ENCODE measurements at regions not wholly inside any gene's neighbourhood (a gene's known extent, or its start where the extent isn't known, plus 50 kb on each side); places are given as distances from the start of the nearest gene placed in this dataset.

DNA sequence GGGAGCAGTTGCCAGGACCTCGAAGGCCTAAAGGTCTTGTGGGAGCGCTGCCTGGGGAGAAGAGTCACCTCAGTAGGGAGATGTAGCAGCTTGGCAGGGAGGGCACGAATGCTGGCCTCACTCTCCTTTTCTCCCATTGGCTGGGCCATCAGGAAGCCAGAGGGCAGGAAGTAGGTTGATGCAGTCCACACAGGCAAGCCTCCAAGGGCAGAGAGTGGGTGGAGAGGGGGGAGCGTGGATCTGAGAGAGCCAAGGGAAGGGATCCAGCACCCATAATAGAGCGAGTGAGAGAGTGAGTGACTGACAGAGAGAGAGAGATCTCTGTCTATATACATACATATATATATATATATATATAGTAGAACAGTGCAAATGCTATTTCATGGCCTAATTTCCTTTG is 215.3 kb upstream of the LRFN2 start:
- TF ChIP-seq, protein P1, sequence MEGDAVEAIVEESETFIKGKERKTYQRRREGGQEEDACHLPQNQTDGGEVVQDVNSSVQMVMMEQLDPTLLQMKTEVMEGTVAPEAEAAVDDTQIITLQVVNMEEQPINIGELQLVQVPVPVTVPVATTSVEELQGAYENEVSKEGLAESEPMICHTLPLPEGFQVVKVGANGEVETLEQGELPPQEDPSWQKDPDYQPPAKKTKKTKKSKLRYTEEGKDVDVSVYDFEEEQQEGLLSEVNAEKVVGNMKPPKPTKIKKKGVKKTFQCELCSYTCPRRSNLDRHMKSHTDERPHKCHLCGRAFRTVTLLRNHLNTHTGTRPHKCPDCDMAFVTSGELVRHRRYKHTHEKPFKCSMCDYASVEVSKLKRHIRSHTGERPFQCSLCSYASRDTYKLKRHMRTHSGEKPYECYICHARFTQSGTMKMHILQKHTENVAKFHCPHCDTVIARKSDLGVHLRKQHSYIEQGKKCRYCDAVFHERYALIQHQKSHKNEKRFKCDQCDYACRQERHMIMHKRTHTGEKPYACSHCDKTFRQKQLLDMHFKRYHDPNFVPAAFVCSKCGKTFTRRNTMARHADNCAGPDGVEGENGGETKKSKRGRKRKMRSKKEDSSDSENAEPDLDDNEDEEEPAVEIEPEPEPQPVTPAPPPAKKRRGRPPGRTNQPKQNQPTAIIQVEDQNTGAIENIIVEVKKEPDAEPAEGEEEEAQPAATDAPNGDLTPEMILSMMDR (IDR thresholded peaks at IDR 0.05): no peak
- TF ChIP-seq POLR2A (IDR thresholded peaks at IDR 0.05) (no peak), POLR2AphosphoS5 (IDR thresholded peaks at IDR 0.05) (no peak)
- H3K36me3 ChIP-seq: no peaks in the 10 kb centered on the region
- no peak overlapping the region for H3K4me3 ChIP-seq
- DNase-seq (ENCODE audit: low spot score in 2 of 2): no peak
- no peak overlapping the region for H3K27ac ChIP-seq
- H3K4me1 ChIP-seq: no peaks in the 10 kb centered on the region
- intact Hi-C loops (cut with DNase I; ENCODE audit: low total_unique reads): no loop called here
- no peaks in the 10 kb centered on the region for H3K27me3 ChIP-seq
- H3K9me3 ChIP-seq: no peaks in the 10 kb centered on the region

DNA sequence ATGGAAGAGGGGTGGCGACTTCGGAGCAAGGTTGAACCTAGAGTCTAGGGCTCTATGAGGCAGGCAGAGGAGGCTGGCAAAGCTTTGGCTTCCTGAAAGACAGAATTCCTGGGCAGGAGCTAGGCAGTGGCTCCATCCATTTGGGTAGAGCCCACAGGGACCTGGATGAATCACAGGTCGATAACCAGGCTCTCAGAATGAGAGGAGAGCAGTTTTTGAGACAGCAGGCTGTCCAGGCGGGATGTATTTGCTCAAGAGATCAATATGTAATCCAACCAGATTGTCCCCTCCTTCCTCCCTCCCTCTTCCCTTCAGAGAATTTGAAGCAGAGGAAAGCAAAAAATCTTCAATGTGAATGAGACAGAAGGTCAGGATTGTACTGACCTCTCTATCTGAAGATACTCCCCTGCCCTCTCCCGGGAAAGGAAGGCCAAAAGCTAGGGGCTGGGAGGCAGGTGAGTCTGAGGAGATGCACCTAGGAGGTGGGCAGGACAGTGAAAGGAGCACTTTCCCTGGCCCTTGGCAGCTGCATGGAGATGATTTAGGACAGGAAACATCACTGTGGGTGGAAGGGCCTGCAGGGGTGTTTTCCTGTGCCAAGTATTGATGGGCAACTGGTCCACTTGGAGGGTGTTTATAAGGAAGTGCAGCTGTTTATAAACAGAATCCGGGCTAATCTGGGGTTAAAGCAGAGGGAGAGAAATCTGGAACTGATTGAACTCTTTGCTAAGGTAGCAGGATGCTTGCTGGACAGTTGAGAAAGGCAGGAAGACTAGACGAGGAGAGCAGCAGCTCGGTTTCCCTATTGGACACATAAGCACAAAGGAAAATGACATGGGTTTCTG is 212.4 kb upstream of the LRFN2 start:
- H3K27ac ChIP-seq: no peak overlapping the region
- H3K27me3 ChIP-seq: no peaks in the 10 kb centered on the region
- TF ChIP-seq, protein P1 (IDR thresholded peaks at IDR 0.05): no peak
- TF ChIP-seq POLR2AphosphoS5 (IDR thresholded peaks at IDR 0.05) (no peak), POLR2A (IDR thresholded peaks at IDR 0.05) (no peak)
- H3K4me1 ChIP-seq: no peaks in the 10 kb centered on the region
- intact Hi-C loops (cut with DNase I; ENCODE audit: low total_unique reads): no loop called here
- H3K36me3 ChIP-seq: no peaks in the 10 kb centered on the region
- no peak for DNase-seq (ENCODE audit: low spot score in 2 of 2)
- H3K9me3 ChIP-seq: no peaks in the 10 kb centered on the region
- H3K4me3 ChIP-seq: no peak overlapping the region

DNA sequence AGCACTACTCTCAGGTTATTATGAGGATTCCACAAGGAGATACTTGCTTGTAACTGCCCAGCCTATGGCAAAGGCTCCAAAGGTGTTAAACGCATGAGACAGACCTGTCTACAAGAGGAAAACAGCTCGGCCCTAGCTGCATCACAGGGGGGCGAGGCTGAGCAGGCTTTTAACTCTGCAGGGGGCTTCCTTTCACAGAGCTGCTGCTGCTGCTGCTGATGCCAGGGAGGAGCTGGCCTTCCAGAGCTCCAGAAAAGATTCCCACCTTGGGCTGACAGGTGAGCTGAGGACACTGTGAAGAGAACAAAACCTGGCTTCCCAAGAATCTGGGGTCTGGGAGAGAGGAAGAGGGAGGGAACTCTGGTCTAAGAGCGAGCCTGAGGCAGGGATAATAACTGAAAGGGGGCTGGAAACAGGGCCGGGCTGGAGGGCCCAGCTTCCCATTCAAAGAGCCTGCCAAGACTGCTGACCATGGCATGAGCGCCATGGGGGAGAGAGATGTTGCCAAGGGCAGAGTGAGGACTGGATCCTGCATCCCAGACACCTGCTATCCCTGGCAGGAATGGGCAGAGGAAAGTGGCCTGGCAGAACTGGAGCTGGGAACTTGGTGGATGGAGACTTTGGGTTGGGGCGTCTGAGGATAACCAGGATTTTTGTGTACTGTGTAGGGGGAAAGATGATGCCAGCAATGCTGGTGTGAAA is 211.1 kb upstream of the LRFN2 start:
- no peak overlapping the region for H3K4me3 ChIP-seq
- intact Hi-C loops (cut with DNase I; ENCODE audit: low total_unique reads): no loop called here
- no peak for DNase-seq (ENCODE audit: low spot score in 2 of 2)

DNA sequence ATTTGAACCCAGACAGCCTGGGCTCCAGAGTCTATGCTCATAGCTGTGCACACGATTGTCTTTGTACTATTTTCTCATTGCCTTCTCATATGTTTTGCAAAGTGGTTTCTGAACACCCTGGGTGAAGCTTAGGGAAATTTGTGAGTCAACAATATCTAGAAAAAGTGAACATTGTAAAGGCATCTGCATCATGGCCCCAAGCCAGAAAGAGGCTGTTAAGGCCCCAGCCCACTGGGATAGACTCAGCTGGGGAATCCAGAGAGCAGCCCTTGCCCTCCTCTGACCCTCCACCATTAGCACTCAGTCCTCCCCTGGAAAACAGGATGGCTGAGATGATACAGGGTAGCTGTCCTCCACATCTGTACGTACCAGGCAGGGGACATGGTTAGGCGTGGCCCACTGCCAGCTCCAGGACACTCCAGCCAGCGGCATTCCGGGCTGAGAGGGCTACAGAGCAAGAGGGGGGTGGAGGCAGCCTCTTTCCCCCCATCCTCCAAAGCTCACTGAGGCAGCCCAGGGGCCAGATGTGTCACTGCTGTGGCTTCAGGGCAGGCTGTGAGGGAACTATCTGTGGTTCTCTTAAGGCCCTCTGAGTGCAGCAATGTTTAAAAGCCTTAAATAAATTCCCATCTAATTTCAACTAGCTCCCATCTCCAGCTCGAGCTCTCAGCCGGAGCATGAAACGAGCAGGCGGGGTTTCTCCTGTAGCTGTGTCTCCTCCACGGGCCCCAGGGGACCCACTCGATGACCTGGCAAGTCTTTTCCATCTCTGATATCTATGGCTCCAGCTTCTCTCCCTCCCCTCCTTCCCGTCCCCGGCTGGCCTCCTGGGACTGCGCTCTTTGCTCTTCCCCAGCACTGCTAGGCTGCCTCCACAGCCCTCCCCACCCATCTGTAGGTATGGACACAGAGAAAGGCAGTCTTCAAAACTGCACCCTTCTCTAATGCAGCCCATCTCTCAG is 209.4 kb upstream of the LRFN2 start:
- H3K9me3 ChIP-seq: no peaks in the 10 kb centered on the region
- H3K27ac ChIP-seq: no peak overlapping the region
- H3K27me3 ChIP-seq: no peaks in the 10 kb centered on the region
- intact Hi-C loops (cut with DNase I; ENCODE audit: low total_unique reads): no loop called here
- H3K36me3 ChIP-seq: no peaks in the 10 kb centered on the region
- H3K4me1 ChIP-seq: no peaks in the 10 kb centered on the region
- DNase-seq (ENCODE audit: low spot score in 2 of 2): no peak
- TF ChIP-seq POLR2A (IDR thresholded peaks at IDR 0.05): no peak
- TF ChIP-seq, protein P1 (IDR thresholded peaks at IDR 0.05): no peak
- TF ChIP-seq POLR2AphosphoS5 (IDR thresholded peaks at IDR 0.05): no peak
- no peak overlapping the region for H3K4me3 ChIP-seq

More for the DNA sequence above, 211.1 kb upstream of the LRFN2 start:
- no peak overlapping the region for H3K27ac ChIP-seq
- H3K36me3 ChIP-seq: no peaks in the 10 kb centered on the region
- no peaks in the 10 kb centered on the region for H3K27me3 ChIP-seq
- no peaks in the 10 kb centered on the region for H3K4me1 ChIP-seq
- no peak for TF ChIP-seq POLR2AphosphoS5 (IDR thresholded peaks at IDR 0.05)
- no peak for TF ChIP-seq POLR2A (IDR thresholded peaks at IDR 0.05)
- TF ChIP-seq, protein P1 (IDR thresholded peaks at IDR 0.05): no peak
- no peaks in the 10 kb centered on the region for H3K9me3 ChIP-seq
